Fibroblast of skin of scalp (primary cell): ENCODE measurements at regions not wholly inside any gene's neighbourhood (a gene's known extent, or its start where the extent isn't known, plus 50 kb on each side); places are given as distances from the start of the nearest gene placed in this dataset.
A peak's percentile ranks its signal among the peaks of the same experiment; 100 is the strongest.

ENCODE experiments used
- DNase-seq: peaks from one replicate; pipeline ENCODE4 v3.0.0-alpha.2; 2013

- no peak for DNase-seq
These were observed 239.2 kb downstream of the MSRB3 start for GRCh38 chr12:65517656-65518210.

GRCh38 chr12:65518771-65519170 is 240.3 kb downstream of the MSRB3 start:
- DNase-seq = peak; percentile 91

DNA sequence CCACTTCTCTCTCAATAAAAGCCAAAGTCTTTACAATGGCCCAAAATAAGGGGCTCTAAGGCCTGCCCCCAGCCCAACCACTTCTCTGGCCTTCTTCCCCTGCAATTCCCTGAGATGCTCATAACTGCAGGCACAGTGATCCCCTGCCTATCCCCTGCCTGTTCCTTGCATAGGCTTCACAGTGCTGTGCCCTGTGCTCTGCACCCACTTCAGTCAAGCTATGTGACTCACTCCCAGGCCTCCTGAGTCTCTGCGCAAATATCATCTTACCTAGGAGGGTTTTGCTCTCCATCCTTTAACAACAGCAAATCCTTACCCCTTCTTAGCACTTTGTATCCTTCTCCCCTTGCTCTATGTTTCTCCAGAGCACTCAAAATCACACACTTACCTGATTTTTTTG is 242.2 kb downstream of the MSRB3 start:
- DNase-seq = no peak

GRCh38 chr12:65522956-65523860 is 244.7 kb downstream of the MSRB3 start:
- DNase-seq = peak; percentile 38

GRCh38 chr12:65524666-65525065 is 246.2 kb downstream of the MSRB3 start:
- peak; percentile 86 for DNase-seq

GRCh38 chr12:65525491-65526141 is 247.1 kb downstream of the MSRB3 start:
- DNase-seq = peak; percentile 95

DNA sequence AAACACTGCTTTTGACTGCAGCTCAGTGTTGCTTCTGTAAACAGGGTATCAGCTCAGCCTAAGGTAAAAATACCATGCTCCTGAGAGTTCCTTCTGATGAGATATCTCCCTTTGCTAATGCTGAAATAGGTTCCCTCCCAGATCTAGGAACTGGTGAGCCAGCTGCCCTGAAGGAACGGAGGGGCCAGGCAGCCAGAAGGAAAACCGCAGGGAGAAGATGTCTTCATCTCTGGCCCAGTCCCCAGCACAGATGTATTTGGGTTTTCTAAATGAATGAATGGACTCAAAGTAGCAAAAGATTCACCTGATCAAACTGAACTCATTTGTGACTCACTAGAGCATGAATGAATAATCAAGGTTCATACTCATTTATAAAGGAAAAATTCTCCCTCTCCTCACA is 247.8 kb downstream of the MSRB3 start:
- DNase-seq = no peak

DNA sequence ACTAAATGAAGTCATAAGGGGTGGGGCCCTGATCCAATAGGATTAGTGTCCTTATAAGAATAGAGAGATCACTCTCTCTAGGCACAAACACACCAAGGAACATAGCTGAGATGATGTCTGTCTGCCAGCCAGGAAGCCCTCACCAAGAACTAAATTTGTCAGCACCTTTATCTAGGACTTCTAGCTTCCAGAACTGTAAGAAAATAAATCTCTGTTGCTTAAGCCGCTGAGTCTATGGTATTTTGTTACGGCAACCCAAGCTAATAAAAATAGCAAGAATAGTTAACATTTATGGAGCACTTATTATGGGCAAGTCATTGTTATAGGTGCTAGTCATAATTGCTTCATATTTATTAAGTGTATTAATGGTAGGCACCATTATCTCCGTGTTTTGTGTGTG is 249.6 kb downstream of the MSRB3 start:
- no peak for DNase-seq

- peak; percentile 59 for DNase-seq
These were observed 250.6 kb downstream of the MSRB3 start for GRCh38 chr12:65529106-65529505.

DNA sequence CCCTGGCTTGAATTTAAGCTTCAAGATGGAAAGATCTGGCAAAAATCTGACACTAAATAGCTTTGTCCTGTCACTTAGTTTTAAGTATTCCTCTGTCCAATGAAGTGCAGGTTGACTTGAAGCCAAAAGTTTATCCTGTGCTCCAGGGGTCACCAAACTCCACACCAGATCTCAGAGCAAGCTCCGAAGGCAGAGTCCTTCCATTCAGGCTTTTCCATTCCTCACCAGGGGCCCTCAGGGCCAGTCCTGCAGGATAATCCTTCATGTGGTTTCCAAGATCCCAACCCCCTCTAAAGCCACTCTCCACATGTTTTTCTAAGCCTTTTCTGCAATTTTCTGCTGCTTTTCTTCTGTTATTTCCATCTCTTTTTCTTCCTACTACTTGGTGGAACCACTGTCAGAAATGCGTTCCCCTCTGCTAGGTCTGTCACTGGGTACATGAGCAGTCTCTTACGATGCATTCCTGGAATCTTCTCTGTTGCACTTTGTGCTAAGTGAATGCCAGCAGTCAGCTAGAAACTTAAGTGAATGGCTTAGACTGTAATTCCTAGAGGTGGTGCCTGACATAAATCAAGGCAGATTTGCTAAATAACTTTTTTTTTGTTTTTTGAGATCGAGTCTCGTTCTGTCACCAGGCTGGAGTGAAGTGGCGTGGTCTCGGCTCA is 251.4 kb downstream of the MSRB3 start:
- peak; percentile 20 for DNase-seq

- peak; percentile 93 for DNase-seq
These were observed 253.7 kb downstream of the MSRB3 start for GRCh38 chr12:65532162-65532561.

DNA sequence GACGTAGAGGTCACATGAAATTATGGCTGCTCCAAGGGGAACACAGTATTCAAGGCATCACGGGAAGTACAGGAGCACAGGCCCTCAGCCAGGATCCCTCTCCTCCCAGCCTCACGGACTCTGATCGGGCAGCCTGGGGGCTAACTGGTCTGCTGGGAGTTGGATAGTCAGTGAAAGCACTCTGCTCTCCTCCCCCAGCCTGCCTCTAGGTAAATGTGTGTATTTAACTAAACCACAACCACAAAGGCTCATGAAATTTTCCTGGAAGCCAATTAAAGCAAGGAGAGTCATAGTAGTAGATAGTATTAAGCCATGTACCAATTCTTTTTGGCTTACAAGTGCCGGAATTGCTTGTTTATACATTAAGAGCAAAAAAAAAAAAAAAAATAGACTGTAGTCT is 254.3 kb downstream of the MSRB3 start:
- peak; percentile 87 for DNase-seq

- peak; percentile 55 for DNase-seq
These were observed 254.8 kb downstream of the MSRB3 start for GRCh38 chr12:65533177-65533883.

GRCh38 chr12:65534238-65534841 is 255.9 kb downstream of the MSRB3 start:
- DNase-seq = peak; percentile 32

DNA sequence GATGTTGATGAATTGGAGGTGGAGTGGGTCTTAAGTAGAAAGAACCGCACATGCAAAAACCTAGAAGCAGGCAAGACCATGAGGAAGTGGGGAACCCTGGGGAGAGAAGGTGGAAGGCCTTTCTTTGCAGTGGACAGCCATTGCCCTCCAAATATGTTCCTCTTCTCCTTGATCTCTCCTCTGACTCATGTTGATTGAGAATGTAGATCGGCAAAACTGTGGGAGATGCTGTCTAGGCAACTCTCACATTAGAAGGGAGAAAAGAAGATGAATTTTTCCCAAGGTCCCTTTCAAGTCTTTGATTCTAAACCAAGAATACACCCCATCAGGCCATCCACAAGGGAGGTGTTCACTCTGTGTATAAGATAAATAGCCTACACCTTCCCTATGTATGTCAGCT is 257.5 kb downstream of the MSRB3 start:
- DNase-seq = peak; percentile 21

GRCh38 chr12:65536351-65536750 is 257.9 kb downstream of the MSRB3 start:
- no peak for DNase-seq

GRCh38 chr12:65536876-65537681 is 258.6 kb downstream of the MSRB3 start:
- peak; percentile 100 for DNase-seq

- DNase-seq = no peak
These were observed 259.5 kb downstream of the MSRB3 start for GRCh38 chr12:65537978-65538377.

DNA sequence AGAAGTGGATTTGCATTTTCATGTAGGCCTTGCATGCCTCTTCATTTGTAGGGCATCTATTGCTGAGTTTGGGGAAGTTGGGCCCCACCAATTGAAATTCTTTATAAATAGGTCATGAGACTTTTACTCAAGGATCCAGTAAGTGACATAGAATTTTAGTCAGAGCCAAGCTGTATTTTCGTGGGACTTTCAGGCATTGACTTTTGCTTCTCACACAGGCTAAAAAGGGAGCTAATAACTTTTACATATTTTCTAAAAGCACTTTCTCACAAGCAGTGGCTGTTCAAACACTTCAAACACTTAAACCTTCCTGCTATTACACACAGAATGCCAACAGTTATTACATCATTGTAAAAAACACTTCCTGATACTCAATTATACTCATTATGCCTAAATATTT is 260.5 kb downstream of the MSRB3 start:
- DNase-seq = no peak

DNA sequence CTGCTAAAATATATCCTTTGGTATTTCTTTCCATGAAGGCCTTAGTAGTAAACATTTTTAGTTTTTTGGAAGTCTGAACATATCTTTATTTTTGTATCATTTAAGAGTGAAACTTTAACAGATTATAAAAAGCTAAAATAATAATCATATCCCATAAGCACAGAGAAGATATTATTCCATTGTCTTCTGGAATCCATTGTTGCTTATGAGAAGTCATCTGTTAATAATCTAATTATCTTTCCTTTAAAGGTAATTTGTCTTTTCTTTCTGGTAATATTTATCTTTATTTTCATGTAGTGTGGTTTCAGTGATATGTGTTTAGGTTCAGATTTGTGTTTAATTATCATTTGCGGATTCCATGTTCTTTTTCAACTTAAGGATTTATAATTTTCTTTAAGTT is 261.7 kb downstream of the MSRB3 start:
- peak; percentile 33 for DNase-seq

GRCh38 chr12:65546528-65546927 is 268.0 kb downstream of the MSRB3 start:
- DNase-seq = no peak
